Endothelial cell of hepatic sinusoid (primary cell): ENCODE measurements at regions not wholly inside any gene's neighbourhood (a gene's known extent, or its start where the extent isn't known, plus 50 kb on each side); places are given as distances from the start of the nearest gene placed in this dataset.
"Not testable (repeated sequence)": the region's sequence is repeated elsewhere in the genome, so short reads cannot be mapped to it uniquely, and the experiment has no call there.

Source experiments
- in situ Hi-C: cut with HindIII; loops from 2 replicates; pipeline ENCODE4 v1.10.0; 2017; ENCODE audit warnings: low sequenced_read_pairs

GRCh38 chr2:128667391-128667790 is 348.7 kb upstream of the HS6ST1 start:
- in situ Hi-C loops: no loop called here

- in situ Hi-C loops: no loop called here
These were observed 350.3 kb upstream of the HS6ST1 start for GRCh38 chr2:128668946-128669345.

GRCh38 chr2:128670066-128670465 is 351.4 kb upstream of the HS6ST1 start:
- in situ Hi-C loops: no loop called here

GRCh38 chr2:128671981-128672757 is 353.5 kb upstream of the HS6ST1 start:
- in situ Hi-C loops: not testable (repeated sequence)

GRCh38 chr2:128679680-128680079 is 361.0 kb upstream of the HS6ST1 start:
- in situ Hi-C loops: not testable (repeated sequence)

- in situ Hi-C loops: no loop called here
These were observed 362.8 kb upstream of the HS6ST1 start for GRCh38 chr2:128681507-128681906.

- in situ Hi-C loops: no loop called here
These were observed 363.6 kb upstream of the HS6ST1 start for GRCh38 chr2:128682266-128682665.

- in situ Hi-C loops: no loop called here
These were observed 364.1 kb upstream of the HS6ST1 start for GRCh38 chr2:128682729-128683284.

GRCh38 chr2:128684523-128684922 is 365.9 kb upstream of the HS6ST1 start:
- in situ Hi-C loops: no loop called here

GRCh38 chr2:128685841-128686496 is 367.3 kb upstream of the HS6ST1 start:
- in situ Hi-C loops: no loop called here

GRCh38 chr2:128686497-128686859 is 367.8 kb upstream of the HS6ST1 start:
- in situ Hi-C loops: no loop called here

GRCh38 chr2:128686881-128687555 is 368.4 kb upstream of the HS6ST1 start:
- in situ Hi-C loops: no loop called here

- in situ Hi-C loops: no loop called here
These were observed 368.9 kb upstream of the HS6ST1 start for GRCh38 chr2:128687565-128687964.

GRCh38 chr2:128689971-128690370 is 371.3 kb upstream of the HS6ST1 start:
- in situ Hi-C loops: no loop called here

GRCh38 chr2:128690431-128690830 is 371.8 kb upstream of the HS6ST1 start:
- in situ Hi-C loops: no loop called here

GRCh38 chr2:128690869-128691268 is 372.2 kb upstream of the HS6ST1 start:
- in situ Hi-C loops: no loop called here

GRCh38 chr2:128691526-128691925 is 372.9 kb upstream of the HS6ST1 start:
- in situ Hi-C loops: no loop called here

- in situ Hi-C loops: no loop called here
These were observed 374.5 kb upstream of the HS6ST1 start for GRCh38 chr2:128692895-128693742.

GRCh38 chr2:128693743-128694029 is 375.0 kb upstream of the HS6ST1 start:
- in situ Hi-C loops: no loop called here

- in situ Hi-C loops: no loop called here
These were observed 377.1 kb upstream of the HS6ST1 start for GRCh38 chr2:128695646-128696220.

- in situ Hi-C loops: no loop called here
These were observed 377.8 kb upstream of the HS6ST1 start for GRCh38 chr2:128696421-128696820.
